ENCODE measurements at regions not wholly inside any gene's neighbourhood (a gene's known extent, or its start where the extent isn't known, plus 50 kb on each side); places are given as distances from the start of the nearest gene placed in this dataset.

GRCh38 chr1:56377431-56377830 is 201.9 kb downstream of the PLPP3 start:
- TF ChIP-seq CTCF (IDR thresholded peaks at IDR 0.05) (no peak), POLR2A (IDR thresholded peaks at IDR 0.05) (no peak), EP300 (IDR thresholded peaks at IDR 0.05) (no peak)

All from tibial nerve (tissue), 4 donors.